KG1 (cell line): ENCODE measurements at regions not wholly inside any gene's neighbourhood (a gene's known extent, or its start where the extent isn't known, plus 50 kb on each side); places are given as distances from the start of the nearest gene placed in this dataset.

Source experiments
- DNase-seq: peaks from one replicate; lab custom pipeline; 2025; lab: John Stamatoyannopoulos, UW

DNA sequence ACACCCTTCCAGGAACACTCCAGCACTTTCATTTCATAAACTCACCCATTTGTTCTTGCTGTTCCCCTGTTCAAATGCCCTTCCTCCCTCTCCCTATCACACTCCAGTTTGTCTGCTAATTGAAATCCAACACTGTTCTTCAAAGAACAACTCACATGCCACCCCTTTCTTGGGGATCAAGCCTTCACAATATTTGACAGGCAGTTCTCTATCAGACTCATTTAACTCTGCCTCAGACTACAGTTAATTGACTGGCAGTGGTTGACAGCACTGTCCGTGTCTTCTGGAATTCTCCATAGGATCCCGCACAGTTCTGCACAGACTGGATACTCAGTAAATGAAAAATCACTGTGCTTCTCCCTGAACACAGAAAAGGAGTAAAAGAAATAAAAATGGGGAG, 87.8 kb downstream of the PMP22 start:
- no peak for DNase-seq

DNA sequence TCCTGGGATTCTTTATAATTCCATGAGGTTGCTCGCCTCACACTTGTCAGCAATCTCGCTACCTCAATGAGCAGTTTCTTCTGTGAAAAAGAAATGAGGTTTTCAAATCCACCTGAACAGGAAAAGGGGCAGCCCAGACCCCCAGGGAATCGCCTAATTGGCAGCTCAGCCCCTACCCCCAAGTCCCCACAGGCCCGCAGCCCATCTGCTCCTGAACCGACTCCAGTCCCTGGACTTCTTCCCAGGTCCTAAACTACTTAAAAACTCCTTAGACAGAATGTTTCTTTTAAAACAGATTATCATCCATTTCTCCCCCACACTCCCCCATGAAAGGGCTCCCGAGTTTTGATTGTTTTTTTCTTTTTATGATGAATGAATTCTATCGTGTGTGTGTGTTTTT, 89.8 kb downstream of the PMP22 start:
- no peak for DNase-seq

DNA sequence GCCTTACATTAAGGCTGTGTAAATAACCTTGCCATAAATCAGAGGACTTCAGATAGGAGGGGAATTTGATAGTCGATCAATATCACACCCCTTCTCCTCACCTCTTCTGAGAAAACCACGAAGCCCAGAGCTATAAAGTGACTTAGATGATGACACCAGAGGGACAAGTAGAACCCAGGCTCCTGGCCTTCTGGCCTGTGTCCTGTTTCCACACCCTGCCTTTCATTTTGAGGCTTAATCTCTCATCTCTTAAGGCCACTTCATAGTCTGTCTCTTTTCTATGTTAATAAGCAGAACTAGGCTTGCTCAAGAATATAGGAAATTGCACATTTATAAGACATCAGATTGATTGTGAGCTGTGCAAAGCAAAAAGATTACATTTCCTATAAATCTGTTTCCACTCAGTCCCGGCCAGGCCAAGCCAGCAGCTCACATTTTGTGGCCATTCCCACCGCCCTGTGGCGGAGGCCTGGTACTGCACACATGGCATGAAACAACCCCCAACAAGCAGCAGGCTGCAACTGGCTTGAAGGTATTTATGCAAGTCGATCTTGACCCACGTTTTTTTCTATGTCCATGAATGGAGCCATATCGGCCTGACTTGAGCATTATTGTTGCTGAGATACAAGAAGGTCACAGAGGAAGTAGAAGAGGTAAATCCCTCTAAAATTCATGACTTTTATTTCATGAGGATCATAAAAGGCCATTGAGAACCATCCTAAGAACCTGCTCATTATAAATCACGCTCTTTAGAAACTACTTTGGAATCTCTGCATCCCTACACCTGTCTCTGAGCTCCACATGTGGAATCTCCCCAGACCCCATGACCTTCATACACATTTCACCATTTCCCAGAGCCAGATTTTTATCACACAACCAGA, 93.7 kb downstream of the PMP22 start:
- no peak for DNase-seq

DNA sequence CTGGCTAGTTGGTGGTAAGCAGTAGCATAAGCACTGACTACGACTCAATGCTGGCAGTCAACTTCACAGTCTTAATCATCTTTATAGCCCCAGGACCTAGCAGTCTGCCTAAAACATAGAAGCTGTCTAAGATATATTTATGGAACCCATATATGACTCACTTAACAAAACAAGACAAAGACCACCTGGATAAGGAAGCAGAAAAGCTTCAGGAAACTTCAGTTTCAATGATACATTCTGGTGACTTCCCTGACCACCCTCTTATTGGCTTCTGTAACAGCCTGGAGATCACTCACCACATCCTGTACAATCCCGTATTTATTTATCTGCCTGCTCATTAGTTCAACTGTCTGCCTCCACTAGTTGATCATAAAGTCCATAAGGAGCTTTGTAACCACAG, 95.5 kb downstream of the PMP22 start:
- no peak for DNase-seq

DNA sequence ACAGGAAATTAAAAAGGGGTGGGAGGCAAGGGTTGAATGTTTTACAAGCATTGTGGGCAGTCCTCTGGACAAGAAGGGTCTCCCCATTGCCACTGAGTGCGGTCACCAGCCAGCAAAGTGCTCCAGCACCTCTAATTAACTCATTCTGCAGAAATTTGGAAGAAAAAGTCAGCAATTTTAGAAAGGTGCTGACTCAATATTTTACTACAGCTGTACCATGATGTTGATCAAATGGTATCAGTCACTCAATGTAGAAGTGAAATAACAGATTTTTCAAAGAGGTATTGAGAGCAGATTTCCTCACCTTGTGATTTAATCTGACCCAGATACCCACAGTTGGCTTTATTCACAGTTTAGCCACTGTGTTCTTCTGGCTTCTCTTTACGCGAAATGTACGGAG, 96.7 kb downstream of the PMP22 start:
- DNase-seq, result no peak

DNA sequence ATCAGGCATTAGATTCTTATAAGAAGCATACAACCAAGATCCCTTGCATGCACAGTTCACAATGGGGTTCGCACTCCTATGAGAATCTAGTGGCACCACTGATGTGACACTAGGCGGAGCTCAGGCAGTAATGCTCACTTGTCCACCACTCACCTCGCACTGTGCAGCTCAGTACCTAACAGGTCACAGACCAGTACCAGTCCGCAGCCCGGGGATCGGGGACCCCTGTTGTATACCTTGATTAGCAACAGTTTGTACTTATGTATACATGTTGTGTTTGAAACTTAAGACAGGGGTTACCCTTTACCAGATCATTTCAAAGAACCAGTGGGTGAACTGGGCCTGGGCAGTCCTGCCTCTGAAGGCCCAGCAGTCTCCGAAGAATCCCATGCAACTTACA, 103.7 kb downstream of the PMP22 start:
- DNase-seq, result no peak

DNA sequence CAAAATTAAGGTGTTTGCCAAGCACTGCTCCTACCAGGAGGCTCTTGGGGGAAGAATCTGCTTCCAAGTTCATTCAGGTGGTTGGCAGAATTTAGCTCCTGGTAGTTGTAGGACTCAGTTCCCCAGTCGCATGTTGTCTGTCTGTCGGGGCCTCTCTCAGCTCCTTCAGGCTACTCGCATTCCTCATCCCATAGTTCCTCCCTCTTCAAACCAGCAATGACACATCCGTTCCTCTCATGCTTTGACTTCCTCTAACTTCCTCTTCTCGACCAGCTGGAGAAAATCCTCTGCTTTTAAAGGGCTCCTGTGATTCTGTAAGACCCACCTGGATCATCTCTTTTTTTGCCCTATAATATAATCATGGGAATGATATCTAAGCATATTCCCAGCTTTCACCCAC, 108.1 kb downstream of the PMP22 start:
- no peak for DNase-seq

DNA sequence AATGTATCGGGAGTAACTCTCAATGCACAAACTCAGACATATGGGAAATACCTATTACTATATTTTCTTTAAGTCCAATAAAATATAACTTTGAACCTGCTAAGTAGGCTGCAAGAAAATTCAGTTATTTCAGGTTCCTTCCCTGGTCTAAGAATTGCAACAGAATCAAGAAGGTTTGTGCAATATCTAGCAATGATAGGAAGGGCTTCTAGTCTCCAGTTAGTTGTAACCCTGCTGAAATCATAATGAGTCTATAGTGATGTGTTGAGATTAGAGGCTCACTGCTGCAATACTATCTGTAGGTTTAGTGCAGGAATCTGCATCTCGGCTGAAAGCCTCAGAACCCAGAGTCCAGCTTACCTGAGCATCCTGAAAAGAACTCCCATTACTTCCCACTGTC, 110.5 kb downstream of the PMP22 start:
- peak; percentile 0 for DNase-seq

DNA sequence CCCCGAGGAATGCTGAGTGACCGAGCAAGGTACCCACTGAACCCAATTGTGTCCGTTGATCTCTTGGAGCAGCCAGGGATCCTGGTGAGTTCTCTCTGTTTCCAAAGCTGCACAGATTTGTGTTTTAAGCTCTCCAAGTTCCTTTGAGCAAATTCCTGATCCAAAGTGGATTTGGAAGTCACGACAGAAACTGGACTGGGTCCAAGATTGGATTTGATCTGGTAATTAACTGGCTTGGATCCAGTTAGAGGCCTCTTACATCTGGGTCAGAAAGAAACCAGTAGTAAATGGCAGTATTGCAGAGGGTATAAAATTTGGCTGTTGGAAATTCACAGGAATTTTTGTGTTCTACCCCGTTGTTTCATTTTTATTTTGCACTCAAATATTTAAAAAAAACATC, 119.5 kb downstream of the PMP22 start:
- DNase-seq, result no peak

DNA sequence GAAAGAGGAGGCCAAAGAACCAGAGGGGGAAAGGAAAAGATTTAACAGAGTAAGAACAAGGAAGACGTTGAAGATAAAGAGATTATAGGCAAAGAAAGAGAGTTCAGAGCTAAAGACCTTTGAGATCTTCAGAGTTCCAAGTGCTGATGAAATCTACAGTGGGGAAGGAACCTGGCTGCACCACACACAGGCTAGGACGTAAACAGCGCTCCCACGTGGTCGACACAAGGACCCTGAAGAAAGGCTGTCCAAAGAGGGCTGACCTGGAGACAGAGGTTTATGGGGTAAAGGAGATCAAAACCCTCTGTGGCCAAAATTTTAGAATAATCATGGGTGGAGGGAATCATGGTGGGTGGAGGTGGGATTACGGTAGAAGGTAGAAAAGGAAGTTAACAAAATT, 121.6 kb downstream of the PMP22 start:
- DNase-seq, result no peak

DNA sequence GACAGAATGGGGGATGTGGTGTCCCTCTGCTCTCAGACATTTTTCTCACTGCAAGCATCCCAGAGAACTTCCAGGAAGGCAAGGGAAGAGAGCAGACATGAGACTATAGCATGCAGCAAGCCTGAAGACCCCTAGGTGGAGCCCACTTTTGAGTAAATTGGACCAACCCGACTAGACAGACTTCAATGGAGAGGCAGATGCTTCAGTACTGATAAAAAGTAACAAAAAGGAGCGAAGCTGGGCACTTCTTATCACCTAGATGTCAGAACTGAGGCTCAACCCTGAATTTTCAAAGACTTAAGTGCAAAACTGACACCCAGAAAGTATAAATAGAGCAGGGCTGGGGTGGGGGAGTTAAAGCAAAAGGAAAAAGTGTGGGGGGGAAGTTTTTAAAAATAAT, 130.8 kb downstream of the PMP22 start:
- no peak for DNase-seq

DNA sequence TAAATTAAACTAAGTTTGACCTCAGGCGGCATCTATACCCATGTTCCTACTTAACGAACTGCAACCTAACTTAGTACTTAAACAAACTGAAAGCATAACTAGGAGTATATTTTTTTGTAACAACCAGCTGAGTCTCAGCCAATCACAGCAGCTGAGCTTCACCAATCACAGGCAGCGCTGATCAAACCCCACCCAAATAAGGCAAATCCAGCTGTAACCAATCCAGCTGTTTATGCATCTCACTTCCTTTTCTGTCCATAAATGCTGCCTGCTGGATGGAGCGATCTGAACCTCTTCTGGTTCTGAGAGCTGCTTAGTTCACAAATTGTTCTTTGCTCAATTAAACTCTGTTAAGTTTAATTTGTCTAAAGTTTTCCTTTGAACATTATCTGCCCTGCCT, 131.3 kb downstream of the PMP22 start:
- no peak for DNase-seq

DNA sequence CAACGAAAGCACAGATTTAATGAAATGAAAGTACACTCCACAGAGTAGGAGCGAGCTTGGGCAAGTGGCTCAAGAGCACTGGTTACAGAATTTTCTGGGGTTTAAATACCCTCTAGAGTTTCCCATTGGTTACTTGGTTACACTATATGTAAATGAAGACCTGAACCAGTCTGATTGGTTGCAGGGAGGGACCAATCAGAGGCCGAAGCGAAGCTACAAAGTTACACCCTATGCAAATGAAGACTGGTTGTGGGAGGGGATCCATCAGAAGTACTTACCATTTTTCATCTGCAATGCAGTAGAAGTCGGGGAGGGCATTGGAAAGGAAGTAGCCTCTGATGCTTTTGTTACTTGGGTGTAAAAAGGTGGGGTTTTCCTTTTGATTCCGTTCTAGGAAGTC, 132.0 kb downstream of the PMP22 start:
- no peak for DNase-seq

DNA sequence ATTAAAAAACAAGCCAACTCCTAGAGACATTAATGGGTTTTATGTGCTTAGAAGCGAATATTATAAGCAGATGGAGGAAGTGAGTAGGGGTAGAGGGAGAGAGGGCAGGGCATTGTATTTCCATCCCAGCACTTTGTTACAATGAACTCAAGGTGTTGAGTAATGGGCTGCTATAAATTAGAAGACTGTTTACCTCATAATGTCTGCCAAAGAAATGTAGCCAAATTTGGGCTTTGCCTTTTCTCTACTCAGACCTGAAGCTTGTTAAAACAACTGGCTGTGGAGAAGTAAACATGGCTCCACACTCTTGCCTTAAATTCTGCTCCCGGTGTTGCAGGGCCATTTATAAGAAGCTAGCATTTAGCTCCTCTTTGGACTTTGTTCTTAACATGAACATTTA, 134.7 kb downstream of the PMP22 start:
- no peak for DNase-seq

DNA sequence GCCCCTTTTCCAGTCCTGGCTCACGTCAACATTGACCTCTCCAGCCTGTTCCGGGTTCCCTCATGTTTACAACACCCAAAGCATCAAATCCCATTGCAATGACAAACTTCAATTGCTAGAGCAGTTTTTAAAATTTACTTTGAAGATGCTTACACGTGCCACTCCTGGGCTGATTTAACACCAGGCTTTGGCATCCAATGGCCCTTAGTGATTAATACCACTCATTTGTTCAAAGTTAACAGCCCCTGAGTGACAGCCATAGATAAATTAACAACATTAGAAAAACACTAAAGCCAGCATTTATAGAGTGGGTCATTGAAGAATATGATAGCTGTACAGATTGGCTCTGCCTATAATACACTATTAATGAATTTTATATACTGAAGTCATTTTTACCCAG, 135.1 kb downstream of the PMP22 start:
- no peak for DNase-seq

DNA sequence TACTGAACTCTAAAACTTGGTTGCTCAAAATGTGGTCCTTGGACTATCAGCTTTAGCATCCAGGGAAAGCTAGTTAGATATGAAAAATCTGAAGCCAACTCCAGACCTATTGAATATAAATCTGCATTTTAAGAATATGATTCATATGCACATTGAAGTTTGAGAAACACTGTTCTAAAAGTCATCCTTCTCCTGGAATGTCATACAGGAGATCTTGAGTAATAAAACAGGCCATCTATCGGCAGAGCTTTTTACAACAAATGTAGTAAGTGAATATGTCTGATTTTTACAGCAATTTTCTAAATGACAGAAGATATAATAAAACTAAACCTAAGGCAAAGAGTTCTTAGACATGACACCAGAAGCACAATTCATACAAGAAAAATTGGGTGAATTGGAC, 140.4 kb downstream of the PMP22 start:
- no peak for DNase-seq

DNA sequence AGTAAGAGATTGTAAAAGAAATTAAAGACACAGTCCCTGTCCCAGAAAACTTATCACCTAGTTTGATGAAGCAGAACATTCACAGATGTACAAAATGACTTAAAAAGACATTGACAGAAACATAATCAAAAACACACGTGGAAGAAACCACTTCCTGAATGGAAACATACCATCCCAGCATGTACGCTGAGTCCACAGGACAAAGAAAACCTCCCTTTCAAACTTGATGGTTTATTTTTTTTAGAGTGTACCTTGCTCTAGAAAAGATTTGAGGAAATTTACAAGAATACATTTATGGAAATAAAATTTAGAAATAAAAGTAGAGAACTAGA, 140.9 kb downstream of the PMP22 start:
- DNase-seq, result no peak

DNA sequence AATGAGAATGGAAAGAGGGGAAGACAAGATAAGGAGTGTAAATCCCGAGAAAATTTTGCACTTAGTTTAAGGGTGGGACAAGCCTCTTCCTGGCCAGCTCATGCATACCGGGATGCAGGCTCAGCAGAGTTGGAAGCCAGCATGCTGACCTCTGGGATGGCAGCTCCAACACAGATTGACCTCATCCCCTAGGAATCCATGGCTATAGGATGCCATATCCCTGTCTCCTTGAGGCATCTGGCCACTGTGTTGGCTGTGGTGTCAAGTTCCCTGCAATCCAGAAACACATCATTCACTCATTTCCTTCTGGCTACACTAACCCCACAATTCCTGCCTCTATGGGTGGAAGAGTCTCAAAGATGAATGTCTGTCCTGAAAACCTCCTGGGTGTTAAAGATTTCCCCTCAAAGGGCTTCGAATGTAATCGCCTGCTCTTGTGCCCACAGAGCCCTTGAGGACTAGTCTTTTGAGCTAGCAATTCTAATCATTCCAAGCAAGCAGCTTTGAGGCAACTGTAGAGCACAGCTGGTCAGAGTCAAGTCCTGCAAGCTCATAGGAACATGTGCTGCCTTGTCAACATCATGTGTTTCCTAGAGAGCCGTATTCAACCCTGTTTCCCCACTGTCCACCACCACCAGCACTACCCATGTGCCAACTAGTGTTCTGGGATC, 141.4 kb downstream of the PMP22 start:
- DNase-seq, result no peak

DNA sequence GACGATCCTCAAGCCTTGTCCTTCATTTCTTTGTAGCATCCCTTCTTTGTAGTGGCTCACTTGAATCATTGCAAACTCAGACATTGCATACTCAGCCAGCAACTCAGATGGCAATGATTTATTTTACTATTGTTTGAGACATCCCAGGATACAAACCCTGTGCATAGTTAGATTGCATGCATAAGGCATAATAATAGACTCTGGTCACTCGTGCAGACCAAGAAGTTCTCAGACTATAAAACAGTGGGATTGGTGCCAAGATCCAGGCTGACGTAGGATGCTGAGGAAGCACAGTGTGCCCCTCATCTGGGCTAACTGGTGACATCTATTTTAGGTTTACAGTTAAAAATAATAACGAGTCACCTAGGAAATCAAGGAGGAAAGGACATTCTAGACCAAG, 142.3 kb downstream of the PMP22 start:
- DNase-seq, result no peak

DNA sequence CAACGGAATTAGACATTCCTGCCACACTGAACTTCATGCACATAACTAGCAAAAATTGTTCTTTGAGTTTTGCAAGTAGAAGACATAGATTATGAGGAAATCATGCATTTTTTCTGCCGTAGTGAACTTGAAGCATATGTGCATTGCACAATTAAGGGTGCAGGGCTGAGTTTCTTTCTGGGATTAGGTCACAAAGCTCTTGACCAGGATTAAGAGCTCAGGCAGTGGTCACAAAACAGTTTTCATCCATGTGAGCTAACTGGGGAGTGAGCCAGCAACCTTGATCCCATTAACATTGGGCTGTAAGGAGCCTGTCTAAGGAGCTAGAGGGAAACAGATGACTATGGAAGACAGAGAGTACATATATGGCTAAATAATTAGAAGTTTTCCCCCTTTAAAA, 143.7 kb downstream of the PMP22 start:
- DNase-seq, result no peak

DNA sequence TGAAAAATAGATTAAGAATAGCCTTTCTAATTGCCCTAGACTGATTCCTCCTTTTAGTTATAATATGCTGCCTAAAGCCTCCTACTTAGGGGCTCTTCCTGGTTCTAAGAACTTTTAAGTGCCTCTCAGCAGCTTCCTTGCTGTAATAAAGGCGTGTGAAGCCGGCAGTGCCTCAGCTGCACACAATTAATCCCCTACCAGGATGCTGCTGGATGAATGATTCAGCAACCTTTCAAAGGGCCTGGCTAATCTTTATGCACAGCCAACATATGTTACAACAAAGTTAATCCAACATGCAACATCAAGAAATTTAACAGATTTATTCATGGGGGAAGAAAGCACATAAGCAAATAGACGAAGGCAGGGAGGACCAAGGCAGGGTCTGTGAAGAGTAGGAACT, 145.2 kb downstream of the PMP22 start:
- DNase-seq, result no peak

DNA sequence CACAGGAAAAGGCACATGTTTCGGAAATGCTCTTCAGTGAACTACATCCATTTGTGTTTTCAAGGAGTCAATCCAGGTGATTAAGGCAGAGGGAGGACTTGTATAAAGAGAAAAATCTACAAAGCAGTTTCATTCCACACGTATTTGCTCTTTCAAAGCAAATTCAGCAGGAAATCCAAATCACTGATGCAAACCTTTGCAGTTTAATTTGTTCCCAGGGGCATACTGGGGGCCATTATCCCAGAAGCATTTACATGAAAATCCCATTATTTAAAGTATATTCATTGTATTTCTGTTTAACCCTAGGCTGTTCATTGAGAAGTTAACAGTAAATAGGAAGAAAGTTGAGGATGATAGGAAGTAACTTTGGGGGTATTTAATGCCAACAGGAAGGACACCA, 147.9 kb downstream of the PMP22 start:
- DNase-seq, result no peak

DNA sequence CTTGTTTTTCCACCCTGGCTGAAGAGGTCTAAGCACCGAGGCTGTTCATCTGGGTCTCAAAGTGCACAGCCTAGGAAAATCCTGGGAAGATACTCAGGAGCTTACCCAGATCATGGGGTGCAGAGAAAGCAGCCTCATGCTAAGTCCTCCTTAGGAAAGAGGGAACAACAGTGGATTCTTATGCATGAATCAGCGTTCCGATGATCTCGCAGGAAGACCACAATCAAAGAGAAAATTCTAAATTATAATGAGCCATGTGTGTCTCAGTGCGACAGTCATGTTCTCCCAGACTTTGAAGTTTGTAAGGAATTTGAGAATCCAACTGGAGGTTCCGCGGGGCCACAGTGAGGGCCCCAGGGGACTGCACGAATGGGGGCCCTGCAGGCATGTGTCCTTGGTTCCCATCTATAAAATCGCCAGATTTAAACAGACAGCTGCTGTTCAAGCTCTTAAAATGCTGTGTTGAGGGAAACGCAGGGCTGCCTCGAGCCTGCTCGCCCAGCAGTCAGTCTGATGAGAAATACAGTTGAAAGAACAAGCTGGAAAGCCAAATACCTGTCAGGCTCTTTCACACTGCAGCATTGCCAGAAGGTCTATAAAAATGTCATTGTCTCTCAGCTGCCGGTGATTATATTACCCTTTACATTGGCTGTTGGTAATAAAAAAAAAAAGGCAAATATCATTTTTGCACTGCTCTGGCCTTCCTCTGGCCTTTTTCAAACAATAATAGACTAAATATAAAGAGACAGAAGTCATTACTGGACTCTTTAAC, 152.1 kb downstream of the PMP22 start:
- DNase-seq, result no peak
